GM21447 (cell line): ENCODE measurements at regions not wholly inside any gene's neighbourhood (a gene's known extent, or its start where the extent isn't known, plus 50 kb on each side); places are given as distances from the start of the nearest gene placed in this dataset.

Source experiments
- ATAC-seq: cut with Tn5 transposase; IDR thresholded peaks from one replicate; pipeline ENCODE4 v1.9.1; 2021; ENCODE audit not compliant: unreplicated experiment

DNA sequence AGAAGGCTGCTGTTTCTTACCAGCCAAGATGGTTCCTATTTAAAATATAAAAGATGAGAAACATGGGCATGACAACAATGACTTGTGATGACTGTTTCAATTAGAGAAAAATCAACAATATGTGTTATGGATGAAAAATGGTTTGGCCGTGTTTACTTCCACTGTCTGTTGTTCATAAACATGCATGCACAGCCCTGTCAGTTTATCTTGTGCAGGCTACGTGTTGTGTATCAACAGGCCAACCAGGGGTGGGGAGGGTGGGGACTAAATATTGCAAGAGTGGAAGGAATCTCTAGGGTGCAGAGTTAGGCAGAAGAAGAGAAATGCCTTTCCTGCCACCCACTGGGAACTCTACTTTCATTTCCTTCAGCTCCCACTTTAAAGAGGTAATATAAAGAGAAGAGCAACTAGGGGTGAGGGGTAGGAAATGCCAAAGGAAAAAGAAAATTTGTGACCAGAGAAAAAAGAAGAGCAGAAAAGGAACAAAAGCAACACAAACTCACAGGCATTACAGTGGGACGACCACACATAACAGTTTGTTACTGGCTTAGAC is 116.8 kb upstream of the MEIS1 start:
- ATAC-seq: no peak

DNA sequence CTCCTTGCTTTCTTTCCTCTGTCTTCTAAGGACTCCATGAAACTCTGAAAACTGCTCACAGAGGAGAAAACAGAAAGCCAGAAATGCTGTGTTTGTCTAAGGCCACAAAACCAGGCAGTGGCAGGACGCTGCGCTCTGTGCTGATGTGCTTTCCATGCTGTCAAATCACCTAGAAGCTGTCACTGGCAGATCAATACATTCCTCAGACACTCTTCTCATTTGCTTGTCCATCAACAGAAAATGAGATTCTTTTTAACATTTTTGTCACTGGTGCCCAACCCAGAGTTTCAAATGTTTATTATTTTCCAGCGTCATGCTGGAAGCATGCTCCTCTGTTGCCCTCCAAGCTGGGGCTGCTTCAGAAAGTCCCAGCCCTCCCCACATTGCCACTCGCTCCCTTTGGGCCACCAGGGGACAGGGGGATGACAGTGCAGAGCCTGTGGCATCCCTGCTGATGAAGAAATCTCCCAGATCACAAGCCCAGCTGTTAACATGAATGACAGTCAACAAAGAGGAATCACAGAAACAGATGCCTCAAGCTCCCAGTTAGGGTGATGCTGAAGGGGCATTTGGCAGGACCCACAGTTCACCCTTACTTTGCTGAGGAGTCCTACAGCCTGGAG is 117.5 kb upstream of the MEIS1 start:
- ATAC-seq: no peak

DNA sequence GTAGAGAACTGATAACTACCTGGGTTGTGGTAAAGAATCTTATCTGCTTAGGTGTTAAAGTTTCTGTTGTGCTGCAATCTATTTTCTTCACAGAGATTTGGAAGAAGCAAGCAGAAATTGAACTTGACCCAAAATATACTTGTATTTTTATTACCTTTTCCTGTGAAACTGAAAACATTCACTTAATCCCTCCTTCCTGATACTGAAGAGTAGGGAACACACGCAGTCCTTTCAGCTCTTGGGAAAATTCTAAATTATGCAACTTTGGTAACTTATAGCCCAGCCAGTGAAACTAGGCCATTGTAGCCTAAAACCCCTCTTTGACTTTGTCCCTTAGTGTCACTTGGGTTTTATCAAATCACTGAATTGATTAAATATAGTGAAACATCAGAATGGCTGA is 128.4 kb upstream of the MEIS1 start:
- ATAC-seq: no peak

DNA sequence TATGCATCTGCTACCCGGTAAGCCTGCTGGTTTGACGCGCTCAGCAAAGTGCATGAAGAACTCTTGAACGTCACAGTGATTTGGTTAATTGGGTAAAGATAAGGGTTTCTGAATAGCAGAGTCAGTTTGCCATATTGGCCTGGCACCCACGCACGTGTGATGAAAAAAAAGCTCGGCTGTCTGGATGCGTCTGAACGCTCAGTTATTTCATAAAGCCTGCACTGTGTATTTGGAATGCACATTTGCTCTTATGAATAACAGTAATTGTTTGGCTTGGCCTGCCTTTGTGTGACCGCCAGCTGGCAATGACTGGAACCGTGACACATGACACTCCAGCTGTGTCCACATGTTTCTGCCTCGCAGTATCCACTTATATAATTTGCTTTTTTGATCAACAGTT is 129.2 kb upstream of the MEIS1 start:
- ATAC-seq: no peak

DNA sequence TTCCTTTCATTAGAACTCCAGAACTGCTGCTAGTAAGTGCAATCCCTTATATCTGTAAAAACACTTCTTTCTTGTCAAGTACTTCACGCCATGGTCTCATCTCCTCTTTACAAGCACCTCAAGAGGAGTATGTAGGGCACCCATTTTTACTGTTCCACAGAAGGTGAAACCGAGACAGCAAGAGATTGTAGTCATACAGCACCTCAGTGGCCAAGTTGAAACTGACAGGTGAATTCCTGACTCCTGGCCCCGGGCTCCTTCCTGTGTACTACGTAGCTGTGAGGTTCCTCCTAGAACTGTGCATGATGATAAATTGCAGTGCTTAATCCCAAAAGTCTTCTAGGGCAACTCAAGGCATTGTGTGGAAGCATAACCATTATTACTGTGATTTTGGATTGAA is 131.5 kb upstream of the MEIS1 start:
- no peak for ATAC-seq

DNA sequence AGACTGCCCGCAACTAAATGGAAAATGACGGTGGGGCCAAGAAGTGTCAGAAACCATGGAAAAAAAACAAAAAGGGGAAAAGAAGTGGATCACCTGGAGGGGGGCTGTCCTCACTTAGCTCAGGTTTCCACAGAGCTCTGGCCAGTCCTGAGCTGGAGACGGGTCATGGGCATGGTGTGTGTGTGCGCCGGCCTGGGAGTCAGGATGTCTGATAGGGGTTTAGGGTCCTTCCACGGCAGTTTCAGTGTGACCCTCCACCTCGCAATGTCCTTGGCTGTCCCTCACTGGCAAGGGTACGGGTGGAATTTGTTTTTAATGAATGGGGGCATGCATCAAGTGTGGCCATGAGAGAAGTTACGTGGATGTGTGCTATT is 133.2 kb upstream of the MEIS1 start:
- ATAC-seq: no peak

DNA sequence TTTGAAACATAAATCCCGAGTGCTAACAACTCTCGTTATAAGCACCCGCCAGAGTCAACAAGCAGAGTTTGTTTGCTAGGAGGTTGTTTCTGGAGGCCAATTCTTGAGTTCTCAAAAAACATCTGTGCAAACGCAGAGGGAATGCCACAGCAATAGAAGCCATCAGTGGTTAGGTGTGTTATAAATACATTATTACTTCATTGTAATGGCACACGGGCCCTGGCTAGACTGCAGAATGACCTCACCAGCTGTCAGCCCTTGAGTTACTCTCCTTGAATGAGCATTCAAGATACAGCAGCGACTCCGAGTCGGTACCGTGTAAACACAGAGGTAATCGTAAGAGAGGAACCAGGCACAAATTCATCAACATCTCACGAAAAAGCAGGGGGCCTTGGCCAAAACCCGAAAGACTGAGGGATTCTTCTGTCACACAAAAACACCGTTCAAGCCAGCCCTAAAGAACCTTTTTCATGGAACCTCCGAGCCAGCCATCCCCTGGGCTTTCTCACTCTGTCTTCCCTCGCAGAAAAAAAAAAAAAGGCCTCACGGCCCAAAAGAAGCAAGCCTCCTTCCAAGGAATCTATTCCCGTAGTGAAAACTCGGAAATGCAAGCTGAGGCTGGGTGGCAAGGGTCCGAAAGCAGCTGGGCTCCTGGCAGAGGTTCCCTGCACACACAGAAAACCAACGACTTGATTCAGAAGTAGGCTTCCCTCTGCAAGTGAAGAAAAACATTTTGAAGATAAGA is 133.7 kb upstream of the MEIS1 start:
- ATAC-seq: no peak

DNA sequence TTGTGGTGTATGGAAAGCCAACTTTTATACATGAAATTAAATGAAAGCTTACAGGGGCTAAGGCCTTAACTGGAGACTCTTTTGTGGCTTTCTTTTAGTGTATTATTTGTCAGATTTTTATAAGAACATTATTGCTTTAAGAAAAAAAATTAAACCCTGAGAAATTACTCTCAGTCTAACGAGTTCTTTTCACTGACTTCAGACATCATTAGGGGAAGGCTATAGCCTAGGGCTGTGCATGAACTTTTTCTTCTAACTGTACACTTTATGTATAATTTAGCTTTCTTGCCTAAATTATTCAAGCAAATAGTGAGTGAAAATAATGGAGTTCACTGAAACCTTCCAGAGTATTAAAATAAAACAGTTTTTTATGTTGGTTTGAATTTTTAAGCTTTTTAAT is 151.1 kb upstream of the MEIS1 start:
- ATAC-seq: no peak

DNA sequence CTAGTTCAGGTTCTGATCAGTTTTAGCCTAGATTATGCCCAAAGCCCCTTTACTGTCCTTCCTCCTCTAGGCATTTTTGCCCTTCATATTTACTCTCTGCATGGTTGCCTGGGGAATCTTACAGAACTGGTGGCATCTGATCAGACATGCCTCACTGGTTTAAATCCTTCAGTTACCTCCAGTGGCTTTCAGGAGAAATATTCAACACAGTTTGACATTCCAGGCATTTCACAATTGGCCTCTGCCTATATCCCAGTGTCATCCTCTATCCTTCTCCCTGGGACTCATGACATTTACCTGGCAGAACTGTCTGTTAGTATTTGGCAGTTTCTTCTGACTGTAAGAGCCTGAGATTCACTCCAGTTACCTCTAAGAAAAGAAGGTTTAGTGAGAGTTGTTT is 152.9 kb upstream of the MEIS1 start:
- ATAC-seq: no peak

DNA sequence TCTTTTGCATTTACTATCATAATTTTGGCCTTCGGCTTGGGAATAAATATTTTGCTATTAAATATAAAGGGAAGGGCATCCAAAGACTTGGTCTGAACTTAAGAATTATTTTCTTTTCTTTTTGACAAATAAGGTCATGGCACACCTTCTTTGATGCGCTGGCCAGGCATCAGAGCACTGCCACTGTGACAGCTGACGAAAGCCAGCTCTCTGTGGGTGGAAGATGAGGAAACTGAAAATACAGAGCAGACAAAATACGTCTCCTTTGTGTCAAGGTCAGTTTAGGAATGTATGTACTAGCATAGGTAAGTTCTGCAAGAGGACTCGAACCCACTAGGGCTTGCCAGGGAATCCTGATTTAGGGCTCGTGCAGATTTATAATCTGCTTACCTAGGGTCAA is 155.9 kb upstream of the MEIS1 start:
- ATAC-seq: no peak

DNA sequence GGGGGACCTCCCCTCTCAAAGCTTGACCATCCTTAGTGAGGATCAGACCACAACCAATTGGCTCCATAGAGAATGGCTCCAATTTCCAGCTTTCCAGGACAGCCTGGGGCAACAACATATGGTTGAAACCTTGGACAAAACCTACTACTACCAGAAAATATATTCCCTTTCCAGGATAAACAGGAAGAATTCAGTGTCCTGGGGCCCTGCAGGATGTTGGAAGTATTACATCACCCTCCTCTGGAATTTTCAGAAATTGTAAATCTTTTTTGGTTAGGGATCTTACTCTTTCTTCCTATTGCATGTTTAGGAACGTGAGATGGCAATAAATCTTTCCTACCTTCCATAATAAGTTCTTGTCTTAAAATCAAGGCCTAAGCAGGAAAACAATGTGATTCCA is 158.9 kb upstream of the MEIS1 start:
- ATAC-seq: no peak

DNA sequence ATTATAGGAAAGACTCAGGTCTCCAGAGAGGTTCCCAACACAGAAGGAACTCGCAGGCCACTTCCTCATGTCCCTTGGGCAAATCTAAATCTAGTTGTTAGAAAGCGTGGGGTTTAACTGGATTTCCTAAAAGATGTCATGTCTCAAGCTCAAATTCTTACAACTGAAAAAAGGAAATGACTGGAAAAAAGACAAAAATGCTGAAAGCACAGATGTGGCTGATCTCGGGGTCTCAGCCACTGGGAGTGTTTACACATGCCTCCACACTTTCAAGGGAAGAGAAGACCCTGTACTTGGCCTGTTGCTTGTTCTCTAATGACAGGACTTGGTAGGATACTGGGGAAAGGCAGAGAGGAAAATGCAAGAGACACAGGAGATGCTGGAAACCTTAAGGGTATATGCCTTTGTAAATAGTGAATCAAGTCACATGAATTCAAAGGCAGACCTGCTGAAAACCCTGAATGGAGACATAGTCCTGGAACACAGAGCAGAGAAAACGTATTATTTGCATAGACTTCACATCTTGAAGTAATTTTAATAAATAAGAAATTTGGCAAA is 160.9 kb upstream of the MEIS1 start:
- no peak for ATAC-seq

DNA sequence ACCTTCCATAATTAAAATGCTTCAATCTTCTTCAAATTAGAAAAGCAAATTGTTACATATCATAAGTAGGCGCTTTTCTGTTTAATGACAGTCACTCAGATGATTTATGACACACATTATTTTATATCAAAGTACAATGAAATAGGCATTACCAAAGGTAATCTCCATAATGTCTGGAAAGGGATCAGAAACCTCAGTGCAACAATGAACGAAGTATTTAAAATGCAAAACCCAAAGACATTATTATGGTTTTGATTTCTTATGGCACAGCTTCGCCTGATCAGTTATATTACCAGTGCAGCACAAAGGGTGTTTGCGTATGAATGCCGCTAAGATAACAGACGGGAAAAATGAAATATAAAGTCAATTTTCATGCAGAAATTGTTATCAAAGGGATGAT is 162.2 kb upstream of the MEIS1 start:
- no peak for ATAC-seq

DNA sequence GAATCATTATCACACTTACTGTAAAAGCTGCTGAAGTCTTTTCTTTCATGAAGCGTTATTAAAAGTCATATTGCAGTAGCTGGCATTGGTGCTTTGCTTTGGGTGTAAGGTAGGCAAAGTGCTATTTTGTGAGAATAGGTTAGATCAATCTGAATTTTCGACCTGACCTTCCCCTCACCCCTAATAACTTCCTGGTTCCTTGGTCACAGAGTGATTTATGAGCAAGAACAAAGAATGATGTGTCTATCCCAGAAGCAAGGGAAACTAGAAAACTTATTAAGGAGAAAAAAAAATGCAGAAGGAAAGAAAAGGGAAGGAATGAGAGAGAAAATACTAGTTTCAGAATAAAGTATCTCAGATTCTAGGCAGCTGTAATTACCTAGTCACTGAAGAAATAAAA is 163.1 kb upstream of the MEIS1 start:
- ATAC-seq: no peak

DNA sequence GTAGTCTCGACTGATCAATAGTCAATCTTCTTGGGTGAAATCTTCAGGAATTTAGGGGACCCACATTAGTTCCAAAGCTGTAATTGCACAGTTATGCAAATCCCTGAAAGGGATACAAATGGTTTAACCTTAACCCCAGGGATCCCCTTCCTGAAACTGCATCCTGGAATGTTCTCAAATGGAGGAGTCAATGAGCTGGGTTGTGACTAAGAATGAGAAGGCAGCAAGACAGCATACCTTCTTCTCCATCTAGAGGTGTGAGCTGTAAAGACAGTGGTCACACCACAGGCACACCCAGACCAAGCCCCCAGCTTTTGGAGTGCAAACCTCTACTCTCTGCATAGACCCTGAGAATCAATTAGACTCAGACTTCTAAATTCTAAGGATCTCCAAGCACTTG is 164.7 kb upstream of the MEIS1 start:
- ATAC-seq: no peak

DNA sequence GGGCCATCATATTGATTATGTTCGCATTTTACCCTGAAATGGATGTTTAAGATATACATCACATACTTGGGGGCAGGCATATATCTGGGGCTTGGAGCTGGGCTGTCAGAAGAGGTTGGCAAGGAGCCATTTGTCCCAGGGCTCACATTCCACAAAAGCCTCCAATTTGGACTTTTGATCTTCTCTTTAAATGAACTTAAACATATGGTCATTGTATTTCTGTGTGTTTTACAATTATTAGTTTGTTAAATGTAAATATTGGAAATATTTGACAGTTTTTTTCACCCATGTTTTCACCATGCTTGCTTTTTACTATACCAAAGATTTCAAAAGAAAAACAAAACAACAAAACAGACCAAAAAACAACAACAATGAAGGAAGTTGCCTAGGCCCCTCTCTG is 165.8 kb upstream of the MEIS1 start:
- no peak for ATAC-seq

DNA sequence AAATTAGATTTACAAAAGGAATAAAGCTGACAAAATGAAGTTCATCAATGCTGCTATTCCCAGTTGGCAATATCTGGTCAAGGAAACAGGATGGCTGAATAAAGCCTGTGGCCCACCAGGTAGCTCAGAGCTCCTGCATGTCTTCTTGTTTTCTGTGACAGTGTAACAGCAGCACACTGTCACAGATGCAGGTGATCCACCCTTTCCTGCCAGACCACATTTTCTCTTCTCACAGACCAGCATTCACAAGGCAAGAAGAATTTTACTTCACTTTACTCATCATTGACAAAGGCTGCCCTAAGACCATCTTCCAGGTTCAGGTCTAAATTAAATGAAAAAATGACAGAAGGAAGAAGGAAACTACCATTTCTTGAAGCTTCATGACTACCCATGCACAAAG is 166.2 kb upstream of the MEIS1 start:
- ATAC-seq: no peak

DNA sequence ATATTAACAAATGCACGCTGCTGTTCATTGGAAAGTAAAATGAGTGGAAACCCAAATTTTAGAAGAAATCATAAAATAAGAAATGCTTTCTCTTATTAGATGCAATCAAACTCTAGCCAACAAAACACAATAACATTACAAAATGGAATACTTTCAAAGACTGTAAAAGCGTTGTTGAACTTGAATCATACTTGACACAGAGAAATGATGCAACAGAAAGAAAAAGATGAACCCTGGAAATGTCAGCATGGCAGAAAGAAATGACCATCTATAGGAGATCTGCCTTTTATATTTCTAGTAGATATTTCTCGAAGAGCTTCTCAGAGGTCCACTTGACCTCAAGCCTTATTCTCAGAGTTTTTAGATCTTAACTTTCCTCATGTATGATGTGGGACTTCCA is 170.6 kb upstream of the MEIS1 start:
- ATAC-seq: no peak

DNA sequence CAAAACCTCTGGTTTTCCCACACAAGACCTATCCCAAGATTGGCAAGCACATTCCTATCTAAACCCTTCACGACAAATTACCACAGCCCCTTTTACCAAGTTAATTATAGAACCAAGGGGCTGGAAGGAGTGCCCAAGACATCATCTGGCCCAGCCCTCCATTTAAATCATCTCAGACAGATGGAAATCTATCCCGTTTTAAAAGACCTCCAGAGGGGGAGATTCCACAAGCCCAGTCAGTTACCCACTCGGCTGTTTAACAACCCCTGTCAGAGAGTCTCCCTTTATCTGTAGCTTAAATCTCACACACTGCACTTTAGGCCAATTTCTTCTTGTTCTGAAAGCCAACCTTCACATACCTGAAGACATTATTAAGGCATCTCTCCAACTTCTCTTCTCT is 179.1 kb upstream of the MEIS1 start:
- no peak for ATAC-seq

DNA sequence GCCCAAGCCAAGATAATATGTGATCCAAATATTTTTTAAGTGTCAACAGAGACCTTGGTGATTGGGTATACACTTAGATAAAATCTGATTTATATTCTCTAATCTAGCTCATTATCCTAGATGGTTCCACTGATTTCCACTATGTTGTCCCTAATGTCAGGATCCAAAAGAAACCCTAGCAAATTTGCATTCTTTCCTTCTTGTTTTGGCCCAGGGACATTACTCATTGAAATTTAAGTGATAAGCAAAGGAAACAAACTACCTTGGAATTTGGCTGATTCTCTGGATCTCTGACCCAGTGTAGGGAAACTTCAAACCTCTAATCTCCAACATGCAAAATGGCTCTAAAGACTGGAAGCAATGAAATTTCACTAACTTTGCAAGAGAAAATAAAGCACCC is 179.8 kb upstream of the MEIS1 start:
- ATAC-seq: no peak

DNA sequence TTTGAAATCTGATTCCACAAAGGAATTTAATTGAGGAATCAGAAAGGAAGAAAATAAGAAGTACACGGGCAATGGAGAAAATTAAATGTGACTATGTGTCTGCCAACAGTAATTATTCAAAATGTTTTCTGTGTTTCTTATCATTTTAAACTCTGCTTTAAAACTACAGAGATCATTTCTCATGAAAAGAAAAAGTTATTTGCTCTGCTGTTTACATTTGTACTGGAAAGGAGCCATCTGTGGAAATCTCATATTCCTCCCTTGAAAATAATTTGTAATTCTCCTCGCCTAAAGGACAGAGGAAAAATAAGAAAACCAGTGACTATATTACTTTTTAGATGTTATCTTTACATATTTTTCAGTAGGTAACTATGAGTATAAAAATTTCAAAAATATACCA is 181.9 kb upstream of the MEIS1 start:
- no peak for ATAC-seq

DNA sequence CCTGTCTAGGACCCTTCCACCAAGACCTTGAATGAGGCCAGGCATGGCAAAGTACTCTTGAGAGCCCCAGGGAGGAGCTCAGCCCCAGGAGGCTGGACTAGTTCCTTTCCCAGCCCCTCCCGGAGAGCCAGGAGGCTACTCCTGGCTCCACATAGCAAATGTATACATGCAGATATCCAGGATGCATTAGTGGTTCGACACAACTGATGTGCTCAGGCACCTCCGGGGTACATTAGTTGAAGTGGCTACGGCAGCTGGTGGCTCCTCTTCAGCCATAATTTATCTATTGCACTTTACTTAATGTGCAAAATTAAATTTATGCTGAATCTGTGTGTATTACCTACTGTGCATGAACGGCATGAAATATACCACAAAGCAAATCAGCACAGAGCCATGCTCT is 182.8 kb upstream of the MEIS1 start:
- ATAC-seq: no peak

DNA sequence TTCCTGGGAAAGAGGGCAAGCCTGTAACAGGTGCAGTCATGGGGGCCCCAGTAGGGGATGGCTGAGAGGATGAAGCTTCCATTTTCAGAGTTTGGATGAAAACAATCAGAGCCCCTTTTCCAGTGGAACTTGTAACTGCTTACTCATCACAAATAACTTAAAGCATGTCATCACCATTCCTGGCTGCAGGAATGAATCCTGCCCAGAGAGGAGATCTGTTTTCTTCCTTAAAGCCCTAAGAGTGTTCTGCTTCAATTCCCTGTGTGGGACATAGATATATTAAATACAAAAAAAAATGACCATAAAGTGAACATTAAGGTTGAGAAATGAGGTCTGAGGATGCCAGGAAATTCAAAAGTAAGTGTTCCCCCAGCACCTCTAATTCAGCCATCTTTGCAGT is 183.4 kb upstream of the MEIS1 start:
- no peak for ATAC-seq
